ENCODE measurements at regions not wholly inside any gene's neighbourhood (a gene's known extent, or its start where the extent isn't known, plus 50 kb on each side); places are given as distances from the start of the nearest gene placed in this dataset.

GRCh38 chr22:47446821-47447810, 684.7 kb downstream of the TBC1D22A start:
- Mint-ChIP-seq H3K4me1 (no peaks in the 10 kb centered on the region), H3K4me3 (no peak overlapping the region)
- DNase-seq (ENCODE audit: low spot score): no peak

More at GRCh38 chr22:47446821-47447810, 684.7 kb downstream of the TBC1D22A start:
- H4K20me1 ChIP-seq (replicated peaks; ENCODE audit: insufficient read depth): no peaks in the 10 kb centered on the region
- Mint-ChIP-seq H3K27me3 (ENCODE audit: insufficient read depth, low read depth, poor library complexity) (peaks cover 15% of the 10 kb centered on the region), H3K9me3 (peaks cover 98% of the 10 kb centered on the region), H3K27ac (no peak overlapping the region), H3K36me3 (ENCODE audit: low read depth) (peaks cover 51% of the 10 kb centered on the region)
- no peak overlapping the region for H2AFZ ChIP-seq
- no peak overlapping the region for H3K4me3 ChIP-seq
- no peak overlapping the region for H3K4me2 ChIP-seq
- H3K27ac ChIP-seq (ENCODE audit: low read depth): no peak overlapping the region
- no peaks in the 10 kb centered on the region for H3F3A ChIP-seq (replicated peaks; ENCODE audit: low read depth)
- H3K79me2 ChIP-seq (replicated peaks; ENCODE audit: insufficient read depth): no peaks in the 10 kb centered on the region
- H3K27me3 ChIP-seq (ENCODE audit: insufficient read depth): no peaks in the 10 kb centered on the region
- H3K9me2 ChIP-seq (ENCODE audit: insufficient read depth): no peaks in the 10 kb centered on the region
- ATAC-seq: no peak
- no peaks in the 10 kb centered on the region for H3K36me3 ChIP-seq (ENCODE audit: insufficient read depth)
- H3K4me1 ChIP-seq (ENCODE audit: insufficient read depth): no peaks in the 10 kb centered on the region
- TF ChIP-seq EZH2phosphoT487 (IDR thresholded peaks at IDR 0.05; ENCODE audit: unreplicated experiment) (no peak), POLR2AphosphoS5 (IDR thresholded peaks at IDR 0.05; ENCODE audit: low read depth) (no peak), ZNF331 (CRISPR knock-in tag; IDR thresholded peaks at IDR 0.05; ENCODE audit: low read depth) (no peak), CREB1 (CRISPR knock-in tag; IDR thresholded peaks at IDR 0.05; ENCODE audit: low read depth) (no peak), ZNF114 (CRISPR knock-in tag; IDR thresholded peaks at IDR 0.05) (no peak), JUNB (IDR thresholded peaks at IDR 0.05; ENCODE audit: unreplicated experiment) (no peak), NANOG (IDR thresholded peaks at IDR 0.05; ENCODE audit: borderline replicate concordance) (no peak), EZH2 (IDR thresholded peaks at IDR 0.05; ENCODE audit: low read depth, unreplicated experiment) (no peak), ETS1 (IDR thresholded peaks at IDR 0.05) (no peak), STAT1 (IDR thresholded peaks at IDR 0.05; ENCODE audit: unreplicated experiment) (no peak), REST (IDR thresholded peaks at IDR 0.05; ENCODE audit: unreplicated experiment) (no peak)
- TF ChIP-seq, protein P1, sequence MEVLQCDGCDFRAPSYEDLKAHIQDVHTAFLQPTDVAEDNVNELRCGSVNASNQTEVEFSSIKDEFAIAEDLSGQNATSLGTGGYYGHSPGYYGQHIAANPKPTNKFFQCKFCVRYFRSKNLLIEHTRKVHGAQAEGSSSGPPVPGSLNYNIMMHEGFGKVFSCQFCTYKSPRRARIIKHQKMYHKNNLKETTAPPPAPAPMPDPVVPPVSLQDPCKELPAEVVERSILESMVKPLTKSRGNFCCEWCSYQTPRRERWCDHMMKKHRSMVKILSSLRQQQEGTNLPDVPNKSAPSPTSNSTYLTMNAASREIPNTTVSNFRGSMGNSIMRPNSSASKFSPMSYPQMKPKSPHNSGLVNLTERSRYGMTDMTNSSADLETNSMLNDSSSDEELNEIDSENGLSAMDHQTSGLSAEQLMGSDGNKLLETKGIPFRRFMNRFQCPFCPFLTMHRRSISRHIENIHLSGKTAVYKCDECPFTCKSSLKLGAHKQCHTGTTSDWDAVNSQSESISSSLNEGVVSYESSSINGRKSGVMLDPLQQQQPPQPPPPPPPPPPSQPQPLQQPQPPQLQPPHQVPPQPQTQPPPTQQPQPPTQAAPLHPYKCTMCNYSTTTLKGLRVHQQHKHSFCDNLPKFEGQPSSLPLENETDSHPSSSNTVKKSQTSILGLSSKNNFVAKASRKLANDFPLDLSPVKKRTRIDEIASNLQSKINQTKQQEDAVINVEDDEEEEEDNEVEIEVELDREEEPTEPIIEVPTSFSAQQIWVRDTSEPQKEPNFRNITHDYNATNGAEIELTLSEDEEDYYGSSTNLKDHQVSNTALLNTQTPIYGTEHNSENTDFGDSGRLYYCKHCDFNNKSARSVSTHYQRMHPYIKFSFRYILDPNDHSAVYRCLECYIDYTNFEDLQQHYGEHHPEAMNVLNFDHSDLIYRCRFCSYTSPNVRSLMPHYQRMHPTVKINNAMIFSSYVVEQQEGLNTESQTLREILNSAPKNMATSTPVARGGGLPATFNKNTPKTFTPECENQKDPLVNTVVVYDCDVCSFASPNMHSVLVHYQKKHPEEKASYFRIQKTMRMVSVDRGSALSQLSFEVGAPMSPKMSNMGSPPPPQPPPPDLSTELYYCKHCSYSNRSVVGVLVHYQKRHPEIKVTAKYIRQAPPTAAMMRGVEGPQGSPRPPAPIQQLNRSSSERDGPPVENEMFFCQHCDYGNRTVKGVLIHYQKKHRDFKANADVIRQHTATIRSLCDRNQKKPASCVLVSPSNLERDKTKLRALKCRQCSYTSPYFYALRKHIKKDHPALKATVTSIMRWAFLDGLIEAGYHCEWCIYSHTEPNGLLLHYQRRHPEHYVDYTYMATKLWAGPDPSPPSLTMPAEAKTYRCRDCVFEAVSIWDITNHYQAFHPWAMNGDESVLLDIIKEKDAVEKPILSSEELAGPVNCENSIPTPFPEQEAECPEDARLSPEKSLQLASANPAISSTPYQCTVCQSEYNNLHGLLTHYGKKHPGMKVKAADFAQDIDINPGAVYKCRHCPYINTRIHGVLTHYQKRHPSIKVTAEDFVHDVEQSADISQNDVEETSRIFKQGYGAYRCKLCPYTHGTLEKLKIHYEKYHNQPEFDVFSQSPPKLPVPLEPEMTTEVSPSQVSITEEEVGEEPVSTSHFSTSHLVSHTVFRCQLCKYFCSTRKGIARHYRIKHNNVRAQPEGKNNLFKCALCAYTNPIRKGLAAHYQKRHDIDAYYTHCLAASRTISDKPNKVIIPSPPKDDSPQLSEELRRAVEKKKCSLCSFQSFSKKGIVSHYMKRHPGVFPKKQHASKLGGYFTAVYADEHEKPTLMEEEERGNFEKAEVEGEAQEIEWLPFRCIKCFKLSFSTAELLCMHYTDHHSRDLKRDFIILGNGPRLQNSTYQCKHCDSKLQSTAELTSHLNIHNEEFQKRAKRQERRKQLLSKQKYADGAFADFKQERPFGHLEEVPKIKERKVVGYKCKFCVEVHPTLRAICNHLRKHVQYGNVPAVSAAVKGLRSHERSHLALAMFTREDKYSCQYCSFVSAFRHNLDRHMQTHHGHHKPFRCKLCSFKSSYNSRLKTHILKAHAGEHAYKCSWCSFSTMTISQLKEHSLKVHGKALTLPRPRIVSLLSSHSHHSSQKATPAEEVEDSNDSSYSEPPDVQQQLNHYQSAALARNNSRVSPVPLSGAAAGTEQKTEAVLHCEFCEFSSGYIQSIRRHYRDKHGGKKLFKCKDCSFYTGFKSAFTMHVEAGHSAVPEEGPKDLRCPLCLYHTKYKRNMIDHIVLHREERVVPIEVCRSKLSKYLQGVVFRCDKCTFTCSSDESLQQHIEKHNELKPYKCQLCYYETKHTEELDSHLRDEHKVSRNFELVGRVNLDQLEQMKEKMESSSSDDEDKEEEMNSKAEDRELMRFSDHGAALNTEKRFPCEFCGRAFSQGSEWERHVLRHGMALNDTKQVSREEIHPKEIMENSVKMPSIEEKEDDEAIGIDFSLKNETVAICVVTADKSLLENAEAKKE (CRISPR knock-in tag; IDR thresholded peaks at IDR 0.05): no peak
- TF ChIP-seq, protein P2, sequence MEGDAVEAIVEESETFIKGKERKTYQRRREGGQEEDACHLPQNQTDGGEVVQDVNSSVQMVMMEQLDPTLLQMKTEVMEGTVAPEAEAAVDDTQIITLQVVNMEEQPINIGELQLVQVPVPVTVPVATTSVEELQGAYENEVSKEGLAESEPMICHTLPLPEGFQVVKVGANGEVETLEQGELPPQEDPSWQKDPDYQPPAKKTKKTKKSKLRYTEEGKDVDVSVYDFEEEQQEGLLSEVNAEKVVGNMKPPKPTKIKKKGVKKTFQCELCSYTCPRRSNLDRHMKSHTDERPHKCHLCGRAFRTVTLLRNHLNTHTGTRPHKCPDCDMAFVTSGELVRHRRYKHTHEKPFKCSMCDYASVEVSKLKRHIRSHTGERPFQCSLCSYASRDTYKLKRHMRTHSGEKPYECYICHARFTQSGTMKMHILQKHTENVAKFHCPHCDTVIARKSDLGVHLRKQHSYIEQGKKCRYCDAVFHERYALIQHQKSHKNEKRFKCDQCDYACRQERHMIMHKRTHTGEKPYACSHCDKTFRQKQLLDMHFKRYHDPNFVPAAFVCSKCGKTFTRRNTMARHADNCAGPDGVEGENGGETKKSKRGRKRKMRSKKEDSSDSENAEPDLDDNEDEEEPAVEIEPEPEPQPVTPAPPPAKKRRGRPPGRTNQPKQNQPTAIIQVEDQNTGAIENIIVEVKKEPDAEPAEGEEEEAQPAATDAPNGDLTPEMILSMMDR (conservative IDR thresholded peaks at IDR 0.05; ENCODE audit: low read depth in 2 of 2): no peak

Measured in GM23338 (cell line).